Right renal pelvis (tissue), 4 donors: ENCODE measurements at regions not wholly inside any gene's neighbourhood (a gene's known extent, or its start where the extent isn't known, plus 50 kb on each side); places are given as distances from the start of the nearest gene placed in this dataset.
"Not testable (repeated sequence)": the region's sequence is repeated elsewhere in the genome, so short reads cannot be mapped to it uniquely, and the experiment has no call there.

Experiments
- DNase-seq, 4 donors: peaks; one replicate each; pipeline ENCODE4 v3.0.0-alpha.2; 2013; ENCODE audit warnings: low read depth in 4 of 4, low spot score in 3 of 4, missing footprints in 1 of 4

GRCh38 chr4:33111117-33111516 lies 2390.9 kb downstream of the PCDH7 start:
- DNase-seq: no peak

- no peak for DNase-seq
Measured at GRCh38 chr4:33116871-33117270, 2396.7 kb downstream of the PCDH7 start.

GRCh38 chr4:33126002-33126401 lies 2405.8 kb downstream of the PCDH7 start:
- no peak for DNase-seq

DNA sequence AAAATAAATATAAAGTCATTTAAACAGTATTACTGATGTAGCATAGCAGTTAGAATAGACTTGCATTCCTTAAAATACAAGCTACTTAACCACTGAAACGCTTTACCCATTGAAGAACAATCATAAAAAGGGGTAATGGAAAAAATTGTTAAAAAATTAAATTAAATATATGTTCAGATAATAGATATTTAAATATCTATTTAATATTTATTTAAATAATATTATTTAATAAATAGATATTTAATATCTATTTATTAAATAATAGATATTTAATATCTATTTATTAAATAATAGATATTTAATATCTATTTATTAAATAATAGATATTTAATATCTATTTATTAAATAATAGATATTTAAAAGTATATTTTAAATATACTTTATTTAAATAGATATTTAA lies 2410.5 kb downstream of the PCDH7 start:
- DNase-seq: not testable (repeated sequence)

DNA sequence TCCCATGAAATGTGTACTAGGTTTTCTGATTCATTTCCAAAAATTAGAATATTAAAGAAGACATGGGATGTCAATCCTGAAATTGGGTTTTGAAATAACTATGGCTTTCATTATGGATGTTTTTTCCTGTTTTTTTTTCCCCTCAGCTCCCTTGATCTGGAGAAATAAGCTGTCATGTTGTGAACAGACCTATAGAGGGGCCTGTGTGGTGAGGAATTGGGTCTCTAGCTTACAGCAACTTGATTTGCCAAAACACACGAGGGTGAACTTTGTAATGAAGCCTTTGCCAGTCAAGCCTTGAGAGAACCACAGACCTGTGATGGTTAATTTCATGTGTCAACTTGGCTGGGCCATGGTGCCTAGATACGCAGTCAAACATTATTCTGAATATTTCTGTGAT lies 2413.6 kb downstream of the PCDH7 start:
- no peak for DNase-seq

- DNase-seq: no peak
Measured at GRCh38 chr4:33134366-33134765, 2414.2 kb downstream of the PCDH7 start.

DNA sequence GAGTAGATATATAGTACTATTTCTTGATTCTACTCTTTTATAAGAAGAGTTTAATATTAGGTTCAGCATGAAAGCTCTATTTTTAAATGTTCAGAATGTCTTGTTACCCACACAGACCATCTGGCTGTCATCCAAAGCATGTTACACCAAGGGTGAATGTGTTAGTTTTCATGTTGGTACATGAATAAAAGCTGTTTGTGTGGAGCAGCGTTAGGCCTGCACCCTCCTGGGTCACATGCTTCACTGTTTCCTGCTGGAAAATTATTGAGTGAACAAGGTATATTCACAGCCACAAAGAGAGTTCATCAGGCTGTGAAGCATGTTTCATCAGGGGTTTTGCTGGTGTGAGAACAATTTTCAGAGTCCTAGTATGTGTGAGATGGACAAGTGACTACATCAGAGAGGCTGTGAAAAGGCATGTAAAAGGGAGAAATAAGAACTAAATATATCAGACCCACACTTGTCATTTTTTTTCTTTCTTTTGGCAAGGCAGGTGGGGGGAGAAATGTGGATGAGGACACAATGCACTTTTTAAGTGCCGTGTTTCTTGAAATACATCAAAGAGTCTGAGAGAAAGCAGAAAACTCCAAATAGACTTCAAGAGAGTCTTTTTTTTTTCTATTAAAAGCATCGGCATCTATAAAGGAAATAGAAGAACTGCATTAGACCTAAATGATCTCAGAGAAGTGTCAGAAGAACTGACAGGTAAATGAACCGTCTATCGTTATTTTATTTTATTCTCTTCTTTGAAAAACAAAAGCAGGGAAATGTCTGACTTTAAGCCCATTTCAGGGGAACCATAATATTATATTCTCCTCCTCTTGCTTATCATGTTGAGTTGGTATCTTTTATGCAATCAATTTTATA lies 2429.7 kb downstream of the PCDH7 start:
- DNase-seq: no peak

DNA sequence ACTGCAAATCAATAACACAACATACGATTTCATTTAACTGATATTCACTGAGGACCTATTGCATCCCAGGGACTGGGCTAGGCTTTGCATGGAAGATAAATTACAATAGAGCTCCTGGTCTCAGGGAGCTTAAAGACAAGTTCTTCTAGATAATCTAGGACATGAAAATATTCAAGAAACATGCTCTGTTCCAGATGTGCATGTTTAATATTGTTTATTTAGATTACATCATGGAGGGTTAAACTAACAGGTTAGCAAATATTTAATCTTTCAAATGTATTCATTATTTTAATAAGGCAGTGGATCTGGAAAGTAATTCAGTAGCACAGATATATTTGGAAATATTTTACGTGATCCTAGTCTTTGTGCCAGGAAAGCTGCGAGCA lies 2430.3 kb downstream of the PCDH7 start:
- DNase-seq: no peak

DNA sequence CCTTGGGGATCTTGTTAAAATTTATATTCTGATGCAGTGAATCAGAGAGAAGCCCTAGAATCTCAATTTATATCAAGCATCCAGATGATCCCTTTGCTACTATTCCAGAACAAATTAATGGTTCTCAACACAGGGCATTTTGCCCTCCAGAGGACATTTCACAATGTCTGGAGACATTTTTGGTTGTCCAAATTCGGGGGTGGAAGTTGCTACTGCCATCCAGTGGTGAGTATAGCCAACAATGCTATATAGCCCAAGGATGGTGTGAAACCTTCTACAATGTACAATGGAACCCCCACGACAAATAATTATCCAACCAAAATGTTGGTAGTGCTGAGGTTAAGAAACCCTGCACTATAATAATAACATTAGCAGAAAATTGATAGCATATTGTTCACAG lies 2440.0 kb downstream of the PCDH7 start:
- no peak for DNase-seq

- DNase-seq: no peak
Measured at GRCh38 chr4:33161202-33161601, 2441.0 kb downstream of the PCDH7 start.

- DNase-seq: no peak
Measured at GRCh38 chr4:33162122-33162521, 2442.0 kb downstream of the PCDH7 start.

DNA sequence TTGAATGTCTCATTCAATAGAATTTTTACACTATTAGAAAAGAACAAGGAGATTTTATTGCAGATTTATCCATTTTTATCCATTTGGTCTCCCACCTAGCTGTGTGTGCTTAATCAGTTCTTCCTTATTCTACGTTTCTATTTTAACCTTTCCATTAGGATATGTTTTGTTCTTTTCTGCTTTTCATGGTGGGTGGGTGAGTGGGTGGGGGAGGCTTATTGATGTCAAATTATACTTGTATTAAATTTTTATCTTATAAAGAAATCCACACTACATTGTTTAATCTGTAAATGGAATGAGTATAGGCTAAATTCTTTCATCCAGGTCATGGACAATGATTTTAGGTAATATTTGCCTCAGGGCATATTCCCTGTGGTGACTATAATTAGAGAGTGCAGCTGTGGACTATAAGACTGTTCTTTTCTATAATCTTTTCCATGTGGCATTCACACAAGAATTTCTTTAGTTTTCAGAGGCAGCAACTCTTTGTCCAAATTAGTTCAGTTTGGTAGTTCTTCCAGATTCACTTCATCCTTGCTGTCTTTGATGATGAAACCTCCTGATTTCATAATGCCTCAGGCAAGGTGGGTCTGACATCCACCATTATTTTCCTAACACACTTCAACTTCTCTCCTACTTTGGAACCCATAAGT lies 2451.8 kb downstream of the PCDH7 start:
- DNase-seq: no peak

- DNase-seq: no peak
Measured at GRCh38 chr4:33176566-33176965, 2456.4 kb downstream of the PCDH7 start.

- DNase-seq: no peak
Measured at GRCh38 chr4:33184657-33185290, 2464.6 kb downstream of the PCDH7 start.

DNA sequence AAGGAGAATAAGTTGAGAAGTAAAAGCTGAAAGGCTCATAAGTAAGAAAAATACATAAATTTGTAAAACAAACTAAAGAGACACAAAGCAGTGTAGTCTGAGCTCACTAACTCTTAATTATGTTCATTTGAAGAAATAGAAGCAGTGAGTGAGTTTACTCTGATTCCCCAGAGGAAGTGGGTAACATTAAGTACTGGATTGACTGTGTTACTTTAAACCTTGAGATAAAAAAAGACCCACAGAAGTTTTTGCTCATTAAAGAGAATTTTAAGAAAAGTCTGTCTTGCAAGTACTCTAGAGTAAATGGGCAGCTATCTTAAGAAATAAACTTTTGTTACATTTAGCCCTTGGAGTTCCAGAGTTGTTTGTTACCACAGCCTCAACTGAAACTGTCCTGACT lies 2466.9 kb downstream of the PCDH7 start:
- no peak for DNase-seq

- no peak for DNase-seq
Measured at GRCh38 chr4:33188733-33189132, 2468.6 kb downstream of the PCDH7 start.

- DNase-seq: no peak
Measured at GRCh38 chr4:33189169-33189568, 2469.0 kb downstream of the PCDH7 start.

DNA sequence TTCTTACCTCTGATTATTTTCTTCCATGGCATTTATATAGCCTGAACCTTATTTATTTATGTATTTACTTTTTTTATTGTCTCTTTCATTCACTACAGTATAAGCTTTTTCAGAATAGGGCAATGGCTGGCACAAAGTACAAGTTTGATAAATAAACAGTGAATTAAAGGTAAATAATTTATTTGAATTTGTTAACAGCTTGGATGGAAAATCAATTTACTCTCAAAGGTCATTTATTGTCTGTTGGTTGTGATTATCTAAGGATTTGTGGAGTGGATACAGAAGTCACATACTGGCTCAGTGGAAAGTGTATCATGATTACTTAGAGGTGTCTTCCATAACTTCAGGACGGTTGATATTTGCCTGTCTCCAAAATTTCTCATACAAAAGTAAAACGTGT lies 2472.9 kb downstream of the PCDH7 start:
- no peak for DNase-seq

- DNase-seq: no peak
Measured at GRCh38 chr4:33200377-33200776, 2480.2 kb downstream of the PCDH7 start.

DNA sequence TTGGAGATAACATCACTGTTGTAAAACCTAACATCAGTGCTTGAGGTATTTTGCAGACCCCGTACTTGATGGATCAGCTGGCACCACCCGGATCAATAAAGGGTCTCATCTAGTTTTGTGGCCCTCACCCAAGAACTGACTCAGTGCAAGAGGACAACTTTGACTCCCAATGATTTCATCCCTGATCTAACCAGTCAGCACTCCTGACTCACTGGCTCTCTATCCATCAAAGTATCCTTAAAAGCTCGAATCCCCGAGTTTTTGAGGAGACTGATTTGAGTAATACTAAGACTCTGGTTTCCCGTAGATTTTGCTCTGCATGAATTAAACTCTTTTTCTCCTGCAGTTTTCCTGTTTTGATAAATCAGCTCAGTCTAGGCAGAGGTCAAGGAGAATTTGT lies 2498.1 kb downstream of the PCDH7 start:
- no peak for DNase-seq

GRCh38 chr4:33226133-33226532 lies 2506.0 kb downstream of the PCDH7 start:
- DNase-seq: no peak

GRCh38 chr4:33226783-33227182 lies 2506.6 kb downstream of the PCDH7 start:
- DNase-seq: no peak
